ENCODE measurements at regions not wholly inside any gene's neighbourhood (a gene's known extent, or its start where the extent isn't known, plus 50 kb on each side); places are given as distances from the start of the nearest gene placed in this dataset.
A peak's percentile ranks its signal among the peaks of the same experiment; 100 is the strongest.

DNA sequence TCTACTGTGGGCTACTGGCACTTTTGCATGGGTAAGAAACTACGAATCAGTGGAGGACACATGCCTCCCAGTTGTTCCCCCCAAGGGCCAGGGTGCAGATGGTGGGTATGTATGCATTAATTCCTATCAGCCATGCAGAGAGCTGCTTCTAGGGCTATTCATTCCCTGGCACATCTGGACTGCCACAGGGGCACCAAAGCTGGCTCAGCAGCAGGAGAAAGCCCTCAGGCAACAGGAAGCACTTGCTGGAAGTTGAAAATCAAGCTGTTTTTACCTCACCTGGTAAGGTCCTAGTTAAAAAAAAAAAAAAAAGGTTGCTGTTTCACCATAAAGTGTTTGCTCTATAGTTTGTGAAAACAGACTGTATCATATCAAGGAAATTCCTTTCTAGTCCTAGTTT, 1342.6 kb downstream of the REEP3 start:
- CTCF ChIA-PET = interaction anchor here (0.6 to 1.0 kb wide), 2 partner anchors 15 to 24 kb away, joined by 3 read pairs; no protein-coding TSS in a partner anchor
- BruUV-seq (replicated peaks) = no TSS peak
- H3K36me3 Mint-ChIP-seq (ENCODE audit: insufficient read depth, unreplicated experiment) = no peaks in the 10 kb centered on the region
- H3K4me1 Mint-ChIP-seq (ENCODE audit: low read depth, unreplicated experiment) = peaks cover 21% of the 10 kb centered on the region
- intact Hi-C loops (cut with micrococcal nuclease; ENCODE audit: unreplicated experiment) = loop anchor here (10.0 kb wide), 2 partner anchors 439 to 1321 kb away; no protein-coding TSS in a partner anchor
- H3K4me3 Mint-ChIP-seq (ENCODE audit: low read depth, unreplicated experiment) = no peak overlapping the region
- H3K9me3 Mint-ChIP-seq (ENCODE audit: low read depth, unreplicated experiment) = no peaks in the 10 kb centered on the region
- TF ChIP-seq CTCF (IDR thresholded peaks at IDR 0.05; ENCODE audit: unreplicated experiment) = no peak
- H3K27ac Mint-ChIP-seq (ENCODE audit: unreplicated experiment) = no peak overlapping the region
- peak; percentile 17 for DNase-seq
- H3K27me3 Mint-ChIP-seq (ENCODE audit: unreplicated experiment) = no peaks in the 10 kb centered on the region

GRCh38 chr10:64867501-64867962, 1346.3 kb downstream of the REEP3 start:
- peak; percentile 8 for DNase-seq
- intact Hi-C loops (cut with micrococcal nuclease; ENCODE audit: unreplicated experiment) = loop anchor here (1.0 to 10.0 kb wide), 3 partner anchors 246 to 1317 kb away; no protein-coding TSS in a partner anchor
- TF ChIP-seq CTCF (IDR thresholded peaks at IDR 0.05; ENCODE audit: unreplicated experiment) = no peak
- Mint-ChIP-seq H3K4me3 (ENCODE audit: low read depth, unreplicated experiment) (peak overlapping the region; percentile 22), H3K27me3 (ENCODE audit: unreplicated experiment) (no peaks in the 10 kb centered on the region), H3K27ac (ENCODE audit: unreplicated experiment) (peak overlapping the region; percentile 52), H3K4me1 (ENCODE audit: low read depth, unreplicated experiment) (peaks cover 21% of the 10 kb centered on the region), H3K9me3 (ENCODE audit: low read depth, unreplicated experiment) (no peaks in the 10 kb centered on the region), H3K36me3 (ENCODE audit: insufficient read depth, unreplicated experiment) (no peaks in the 10 kb centered on the region)
- no TSS peak for BruUV-seq (replicated peaks)
- CTCF ChIA-PET = no interaction called here

DNA sequence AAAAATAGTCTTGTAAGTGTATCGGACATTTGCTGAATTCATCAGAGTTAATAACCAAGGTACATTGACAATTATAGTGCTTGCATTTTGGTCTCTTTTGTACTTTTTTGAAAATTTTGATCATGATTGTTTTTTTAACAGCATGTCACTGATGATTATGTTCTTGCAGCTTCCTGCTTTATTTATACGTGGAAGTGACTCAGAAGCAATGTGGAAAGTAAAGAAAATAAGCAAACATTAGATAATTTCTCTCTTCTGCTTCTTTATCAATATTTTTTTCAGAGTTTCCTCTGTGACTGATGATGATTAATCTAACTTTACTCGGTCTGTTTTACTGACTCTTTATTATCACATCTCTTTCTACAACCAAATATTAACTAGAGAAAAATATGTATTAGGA, 1351.9 kb downstream of the REEP3 start:
- DNase-seq = no peak
- Mint-ChIP-seq H3K27ac (ENCODE audit: unreplicated experiment) (no peak overlapping the region), H3K27me3 (ENCODE audit: unreplicated experiment) (no peaks in the 10 kb centered on the region), H3K4me1 (ENCODE audit: low read depth, unreplicated experiment) (peaks cover 8% of the 10 kb centered on the region), H3K36me3 (ENCODE audit: insufficient read depth, unreplicated experiment) (no peaks in the 10 kb centered on the region), H3K9me3 (ENCODE audit: low read depth, unreplicated experiment) (no peaks in the 10 kb centered on the region), H3K4me3 (ENCODE audit: low read depth, unreplicated experiment) (no peak overlapping the region)
- no TSS peak for BruUV-seq (replicated peaks)
- no peak for TF ChIP-seq CTCF (IDR thresholded peaks at IDR 0.05; ENCODE audit: unreplicated experiment)
- CTCF ChIA-PET = no interaction called here
- intact Hi-C loops (cut with micrococcal nuclease; ENCODE audit: unreplicated experiment) = no loop called here

- no TSS peak for BruUV-seq (replicated peaks)
- no peaks in the 10 kb centered on the region for H3K36me3 Mint-ChIP-seq (ENCODE audit: insufficient read depth, unreplicated experiment)
- no peaks in the 10 kb centered on the region for H3K9me3 Mint-ChIP-seq (ENCODE audit: low read depth, unreplicated experiment)
- no peaks in the 10 kb centered on the region for H3K27me3 Mint-ChIP-seq (ENCODE audit: unreplicated experiment)
- H3K27ac Mint-ChIP-seq (ENCODE audit: unreplicated experiment) = no peak overlapping the region
- CTCF ChIA-PET = no interaction called here
- DNase-seq = no peak
- intact Hi-C loops (cut with micrococcal nuclease; ENCODE audit: unreplicated experiment) = no loop called here
- no peak overlapping the region for H3K4me3 Mint-ChIP-seq (ENCODE audit: low read depth, unreplicated experiment)
- TF ChIP-seq CTCF (IDR thresholded peaks at IDR 0.05; ENCODE audit: unreplicated experiment) = no peak
- H3K4me1 Mint-ChIP-seq (ENCODE audit: low read depth, unreplicated experiment) = no peaks in the 10 kb centered on the region
Observed at GRCh38 chr10:64873959-64874358, 1352.8 kb downstream of the REEP3 start.
